WI38 (cell line): ENCODE measurements at regions not wholly inside any gene's neighbourhood (a gene's known extent, or its start where the extent isn't known, plus 50 kb on each side); places are given as distances from the start of the nearest gene placed in this dataset.
"Not testable (repeated sequence)": the region's sequence is repeated elsewhere in the genome, so short reads cannot be mapped to it uniquely, and the experiment has no call there.

ENCODE experiments used
- H3K4me3 ChIP-seq: 2 replicates; pipeline ENCODE4 v1.5.1; 2011; ENCODE audit warnings: low read depth, mild to moderate bottlenecking, control low read depth, low read length
- TF ChIP-seq, protein P1 (sequence below): IDR thresholded peaks from 2 replicates; pipeline ENCODE4 v1.5.1; 2012; ENCODE audit warnings: low read depth, mild to moderate bottlenecking, control low read depth, low read length

DNA sequence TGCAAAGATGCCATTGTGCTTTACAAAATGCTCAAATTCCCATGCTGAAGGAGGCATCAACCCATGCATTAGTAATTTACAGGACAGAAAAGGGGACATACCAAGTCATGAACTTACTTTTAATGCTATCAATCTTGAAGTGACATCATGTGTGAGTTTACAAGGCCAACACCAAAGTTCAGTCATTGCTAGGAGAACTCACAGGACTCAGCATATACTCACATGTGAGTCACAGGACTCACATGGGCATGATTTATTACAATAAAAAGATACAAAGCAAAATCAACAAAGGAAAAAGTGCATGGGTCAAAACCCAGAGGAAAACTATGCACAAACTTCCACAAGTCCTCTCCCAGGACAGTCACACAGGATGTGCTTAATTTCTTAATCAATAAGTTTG is 1656.0 kb downstream of the MRPL39 start:
- H3K4me3 ChIP-seq = no peak overlapping the region
- TF ChIP-seq, protein P1, sequence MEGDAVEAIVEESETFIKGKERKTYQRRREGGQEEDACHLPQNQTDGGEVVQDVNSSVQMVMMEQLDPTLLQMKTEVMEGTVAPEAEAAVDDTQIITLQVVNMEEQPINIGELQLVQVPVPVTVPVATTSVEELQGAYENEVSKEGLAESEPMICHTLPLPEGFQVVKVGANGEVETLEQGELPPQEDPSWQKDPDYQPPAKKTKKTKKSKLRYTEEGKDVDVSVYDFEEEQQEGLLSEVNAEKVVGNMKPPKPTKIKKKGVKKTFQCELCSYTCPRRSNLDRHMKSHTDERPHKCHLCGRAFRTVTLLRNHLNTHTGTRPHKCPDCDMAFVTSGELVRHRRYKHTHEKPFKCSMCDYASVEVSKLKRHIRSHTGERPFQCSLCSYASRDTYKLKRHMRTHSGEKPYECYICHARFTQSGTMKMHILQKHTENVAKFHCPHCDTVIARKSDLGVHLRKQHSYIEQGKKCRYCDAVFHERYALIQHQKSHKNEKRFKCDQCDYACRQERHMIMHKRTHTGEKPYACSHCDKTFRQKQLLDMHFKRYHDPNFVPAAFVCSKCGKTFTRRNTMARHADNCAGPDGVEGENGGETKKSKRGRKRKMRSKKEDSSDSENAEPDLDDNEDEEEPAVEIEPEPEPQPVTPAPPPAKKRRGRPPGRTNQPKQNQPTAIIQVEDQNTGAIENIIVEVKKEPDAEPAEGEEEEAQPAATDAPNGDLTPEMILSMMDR = no peak

DNA sequence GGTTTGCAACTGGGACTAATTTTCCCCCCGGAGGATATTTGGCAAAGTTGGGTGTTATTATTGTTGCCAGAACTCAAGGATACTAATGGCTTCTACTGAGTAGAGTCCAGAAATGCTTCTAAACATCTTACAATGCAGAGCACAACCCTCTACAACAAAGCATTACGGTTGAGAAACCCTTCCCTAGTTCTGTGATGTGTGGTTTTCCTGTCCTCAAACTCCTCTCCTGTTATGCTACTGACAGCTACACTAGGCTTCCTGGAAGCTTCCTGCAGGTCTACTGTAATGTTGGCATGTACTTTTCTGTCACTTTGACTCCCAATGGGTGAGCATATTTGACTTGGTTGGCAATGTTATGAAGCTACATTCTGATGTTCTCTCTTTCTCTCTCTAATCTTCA is 1656.9 kb downstream of the MRPL39 start:
- H3K4me3 ChIP-seq = no peak overlapping the region
- TF ChIP-seq, protein P1 = no peak

DNA sequence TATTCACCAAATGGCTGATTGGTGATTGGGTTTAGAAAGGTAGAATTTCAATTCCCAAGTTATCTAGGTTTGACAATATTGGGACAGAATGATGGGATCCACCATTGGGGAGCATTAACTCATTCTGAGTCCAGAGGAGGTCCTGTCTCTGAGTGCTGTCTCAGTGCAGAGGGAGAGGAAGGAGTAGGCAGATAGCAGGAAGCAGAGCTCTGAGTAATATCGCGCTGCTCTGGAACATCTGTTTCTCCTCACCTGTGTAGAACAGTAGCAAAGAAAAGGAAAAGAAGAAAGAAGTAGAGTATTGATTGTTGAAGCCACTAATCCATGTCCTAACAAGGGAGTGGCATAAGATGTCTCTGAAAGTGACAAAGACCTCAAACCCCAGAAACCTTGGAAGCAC is 1657.8 kb downstream of the MRPL39 start:
- H3K4me3 ChIP-seq = no peak overlapping the region
- TF ChIP-seq, protein P1 = no peak

DNA sequence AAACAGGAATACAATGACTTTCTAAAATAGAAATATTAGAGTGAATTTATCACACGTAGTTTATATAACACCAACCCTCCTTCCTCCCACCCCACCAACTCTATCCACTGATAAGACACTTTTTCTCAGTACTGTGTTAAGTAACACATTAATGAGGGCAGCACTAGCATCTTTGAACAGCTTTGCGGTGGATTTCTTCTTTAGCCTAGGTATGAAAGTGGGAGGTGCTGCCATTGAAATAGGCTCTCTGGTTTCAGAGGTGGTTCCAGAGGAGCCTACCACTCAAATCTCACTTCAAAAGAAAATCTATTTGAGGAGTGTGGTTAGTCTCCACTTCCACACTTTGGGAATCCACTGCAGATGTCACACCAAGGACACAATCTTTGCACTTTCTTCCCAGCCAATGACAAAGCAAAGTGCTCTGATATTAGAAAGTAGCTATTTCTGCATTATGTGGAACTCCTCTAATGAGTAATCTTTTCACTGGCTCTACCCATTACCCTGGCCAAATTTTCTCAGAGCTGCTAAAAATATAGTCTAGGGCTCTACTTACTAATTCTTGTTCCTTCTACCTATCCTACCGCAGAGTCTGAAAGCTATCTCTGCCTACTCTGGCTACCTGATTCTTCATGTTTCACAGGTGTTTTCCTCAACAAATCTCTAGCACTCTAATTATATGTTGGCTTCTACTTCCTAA is 1667.8 kb downstream of the MRPL39 start:
- no peak overlapping the region for H3K4me3 ChIP-seq
- TF ChIP-seq, protein P1 = no peak

DNA sequence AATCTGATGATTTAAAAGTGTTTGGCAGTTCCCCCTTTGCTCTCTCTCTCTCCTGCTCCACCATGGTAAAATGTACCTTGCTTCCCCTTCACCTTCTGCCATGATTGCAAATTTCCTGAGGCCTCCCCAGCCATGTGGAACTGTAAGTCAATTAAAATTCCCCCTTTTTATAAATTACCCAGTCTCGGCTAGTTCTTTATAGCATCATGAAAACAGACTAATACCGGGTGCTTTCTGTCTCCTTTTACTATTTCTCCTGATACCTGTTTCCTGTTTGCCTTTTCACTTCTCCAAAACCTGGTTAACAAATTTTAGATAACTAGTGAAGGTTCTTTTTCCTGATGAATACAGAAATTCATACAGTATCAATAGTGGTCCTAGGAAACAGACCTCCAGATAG is 1670.3 kb downstream of the MRPL39 start:
- H3K4me3 ChIP-seq = no peak overlapping the region
- TF ChIP-seq, protein P1 = no peak

DNA sequence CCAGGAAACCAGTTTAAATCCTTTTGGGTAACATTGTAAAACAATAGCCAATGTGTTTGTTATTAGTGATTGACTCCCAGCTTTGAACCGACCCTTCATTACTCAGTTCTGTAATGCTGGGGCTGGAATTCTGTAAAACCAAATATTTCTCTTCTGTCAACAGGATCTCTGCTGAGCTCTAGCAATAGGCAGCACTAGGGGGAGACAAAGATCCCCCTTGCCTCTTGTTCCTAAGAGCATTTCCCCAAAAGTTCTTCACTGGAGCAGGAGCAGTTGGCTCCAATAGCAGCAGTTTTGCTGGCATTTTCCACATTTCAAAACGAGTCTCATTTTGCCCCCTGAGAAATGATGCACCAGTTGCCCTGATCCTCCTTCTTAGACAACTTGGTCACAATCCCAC is 1671.1 kb downstream of the MRPL39 start:
- no peak overlapping the region for H3K4me3 ChIP-seq
- TF ChIP-seq, protein P1 = no peak

DNA sequence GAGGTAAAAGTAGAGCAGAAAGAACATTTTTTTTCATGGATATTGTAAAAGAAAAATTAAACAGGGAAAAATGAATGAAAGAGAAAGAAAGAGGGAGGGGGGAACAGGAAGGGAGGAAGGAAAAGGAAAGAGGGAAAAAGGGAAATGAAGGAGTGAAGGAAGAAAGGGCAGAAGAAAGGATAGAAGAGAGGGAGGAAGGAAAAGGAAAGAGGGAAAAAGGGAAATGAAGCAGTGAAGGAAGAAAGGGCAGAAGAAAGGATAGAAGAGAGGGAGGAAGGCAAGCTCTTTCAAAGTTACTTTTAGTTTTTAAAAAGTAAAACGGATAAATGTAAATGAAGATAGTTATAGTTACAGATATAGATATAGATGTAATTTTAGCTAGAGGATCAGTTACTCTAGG is 1676.7 kb downstream of the MRPL39 start:
- TF ChIP-seq, protein P1 = no peak
- H3K4me3 ChIP-seq = no peak overlapping the region

DNA sequence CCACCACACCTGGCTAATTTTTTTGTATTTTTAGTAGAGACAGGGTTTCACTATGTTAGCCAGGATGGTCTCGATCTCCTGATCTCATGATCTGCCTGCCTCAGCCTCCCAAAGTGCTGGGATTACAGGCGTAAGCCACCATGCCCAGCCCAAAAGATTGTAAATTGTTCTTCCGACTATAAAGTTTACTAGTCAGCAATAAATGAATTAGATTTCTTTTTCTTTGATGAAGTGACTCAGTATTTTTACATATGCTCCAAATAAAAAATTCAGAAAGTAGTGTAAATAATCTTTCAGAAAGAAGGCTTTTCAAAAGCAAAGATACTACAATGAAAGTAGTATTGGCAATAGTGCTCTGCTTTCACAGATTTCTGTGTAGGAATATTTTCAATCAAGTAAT is 1680.9 kb downstream of the MRPL39 start:
- H3K4me3 ChIP-seq = not testable (repeated sequence)
